GM18873 (cell line): ENCODE measurements at regions not wholly inside any gene's neighbourhood (a gene's known extent, or its start where the extent isn't known, plus 50 kb on each side); places are given as distances from the start of the nearest gene placed in this dataset.
"Not testable (repeated sequence)": the region's sequence is repeated elsewhere in the genome, so short reads cannot be mapped to it uniquely, and the experiment has no call there.

Experiments
- ATAC-seq: cut with Tn5 transposase; IDR thresholded peaks from one replicate; pipeline ENCODE4 v1.9.1; 2021; ENCODE audit warnings: mild to moderate bottlenecking, moderate library complexity, moderate number of reproducible peaks; ENCODE audit not compliant: unreplicated experiment, low FRiP score

- no peak for ATAC-seq
Observed at GRCh38 chr16:64380751-64381150, 741.1 kb downstream of the CDH11 start.

GRCh38 chr16:64375391-64375980 is 746.4 kb downstream of the CDH11 start:
- ATAC-seq, result no peak

- no peak for ATAC-seq
Observed at GRCh38 chr16:64370112-64370511, 751.8 kb downstream of the CDH11 start.

- no peak for ATAC-seq
Observed at GRCh38 chr16:64365448-64365931, 756.4 kb downstream of the CDH11 start.

- no peak for ATAC-seq
Observed at GRCh38 chr16:64364894-64365293, 757.0 kb downstream of the CDH11 start.

GRCh38 chr16:64364416-64364815 is 757.4 kb downstream of the CDH11 start:
- no peak for ATAC-seq

GRCh38 chr16:64364016-64364415 is 757.8 kb downstream of the CDH11 start:
- ATAC-seq, result no peak

GRCh38 chr16:64363039-64363438 is 758.8 kb downstream of the CDH11 start:
- no peak for ATAC-seq

GRCh38 chr16:64362193-64362592 is 759.7 kb downstream of the CDH11 start:
- no peak for ATAC-seq

GRCh38 chr16:64361753-64362152 is 760.1 kb downstream of the CDH11 start:
- ATAC-seq, result no peak

- no peak for ATAC-seq
Observed at GRCh38 chr16:64358291-64358690, 763.6 kb downstream of the CDH11 start.

GRCh38 chr16:64356267-64356666 is 765.6 kb downstream of the CDH11 start:
- no peak for ATAC-seq

GRCh38 chr16:64352246-64352645 is 769.6 kb downstream of the CDH11 start:
- no peak for ATAC-seq

- no peak for ATAC-seq
Observed at GRCh38 chr16:64351121-64351520, 770.7 kb downstream of the CDH11 start.

GRCh38 chr16:64346080-64346479 is 775.8 kb downstream of the CDH11 start:
- ATAC-seq, result no peak

GRCh38 chr16:64345142-64345541 is 776.7 kb downstream of the CDH11 start:
- no peak for ATAC-seq

- ATAC-seq, result not testable (repeated sequence)
Observed at GRCh38 chr16:64343820-64344443, 777.9 kb downstream of the CDH11 start.

GRCh38 chr16:64343061-64343819 is 778.6 kb downstream of the CDH11 start:
- ATAC-seq, result no peak

- ATAC-seq, result not testable (repeated sequence)
Observed at GRCh38 chr16:64341336-64341735, 780.5 kb downstream of the CDH11 start.

- no peak for ATAC-seq
Observed at GRCh38 chr16:64339052-64339770, 782.7 kb downstream of the CDH11 start.

GRCh38 chr16:64321881-64322280 is 800.0 kb downstream of the CDH11 start:
- ATAC-seq, result no peak
